ENCODE measurements at regions not wholly inside any gene's neighbourhood (a gene's known extent, or its start where the extent isn't known, plus 50 kb on each side); places are given as distances from the start of the nearest gene placed in this dataset.

- no peak for TF ChIP-seq CTCF (IDR thresholded peaks at IDR 0.05; ENCODE audit: control insufficient read depth, extremely low read depth, insufficient read depth)
- H3K4me3 ChIP-seq (ENCODE audit: low read depth, low read length): no peak overlapping the region
- DNase-seq (ENCODE audit: low read depth): no peak
These were observed 247.1 kb upstream of the PRR16 start for GRCh38 chr5:120217001-120217400.

GRCh38 chr5:120219988-120220387, 244.1 kb upstream of the PRR16 start:
- no peak for DNase-seq (ENCODE audit: low read depth)
- H3K4me3 ChIP-seq (ENCODE audit: low read depth, low read length): no peak overlapping the region
- TF ChIP-seq CTCF (IDR thresholded peaks at IDR 0.05; ENCODE audit: control insufficient read depth, extremely low read depth, insufficient read depth): no peak

GRCh38 chr5:120225524-120225923, 238.6 kb upstream of the PRR16 start:
- no peak overlapping the region for H3K4me3 ChIP-seq (ENCODE audit: low read depth, low read length)
- no peak for DNase-seq (ENCODE audit: low read depth)
- no peak for TF ChIP-seq CTCF (IDR thresholded peaks at IDR 0.05; ENCODE audit: control insufficient read depth, extremely low read depth, insufficient read depth)

- no peak for DNase-seq (ENCODE audit: low read depth)
- no peak overlapping the region for H3K4me3 ChIP-seq (ENCODE audit: low read depth, low read length)
- TF ChIP-seq CTCF (IDR thresholded peaks at IDR 0.05; ENCODE audit: control insufficient read depth, extremely low read depth, insufficient read depth): 0 out of 2 replicates have a peak, but pooled peaks have one; percentile 10
These were observed 235.7 kb upstream of the PRR16 start for GRCh38 chr5:120228262-120229031.

GRCh38 chr5:120229036-120229435, 235.1 kb upstream of the PRR16 start:
- no peak for DNase-seq (ENCODE audit: low read depth)
- H3K4me3 ChIP-seq (ENCODE audit: low read depth, low read length): no peak overlapping the region
- no peak for TF ChIP-seq CTCF (IDR thresholded peaks at IDR 0.05; ENCODE audit: control insufficient read depth, extremely low read depth, insufficient read depth)

- no peak for TF ChIP-seq CTCF (IDR thresholded peaks at IDR 0.05; ENCODE audit: control insufficient read depth, extremely low read depth, insufficient read depth)
- no peak for DNase-seq (ENCODE audit: low read depth)
- H3K4me3 ChIP-seq (ENCODE audit: low read depth, low read length): no peak overlapping the region
These were observed 232.5 kb upstream of the PRR16 start for GRCh38 chr5:120231563-120231962.

GRCh38 chr5:120236360-120236759, 227.7 kb upstream of the PRR16 start:
- TF ChIP-seq CTCF (IDR thresholded peaks at IDR 0.05; ENCODE audit: control insufficient read depth, extremely low read depth, insufficient read depth): no peak
- DNase-seq (ENCODE audit: low read depth): no peak
- H3K4me3 ChIP-seq (ENCODE audit: low read depth, low read length): no peak overlapping the region

All from LNCaP clone FGC (cell line).